ENCODE measurements at regions not wholly inside any gene's neighbourhood (a gene's known extent, or its start where the extent isn't known, plus 50 kb on each side); places are given as distances from the start of the nearest gene placed in this dataset.

DNA sequence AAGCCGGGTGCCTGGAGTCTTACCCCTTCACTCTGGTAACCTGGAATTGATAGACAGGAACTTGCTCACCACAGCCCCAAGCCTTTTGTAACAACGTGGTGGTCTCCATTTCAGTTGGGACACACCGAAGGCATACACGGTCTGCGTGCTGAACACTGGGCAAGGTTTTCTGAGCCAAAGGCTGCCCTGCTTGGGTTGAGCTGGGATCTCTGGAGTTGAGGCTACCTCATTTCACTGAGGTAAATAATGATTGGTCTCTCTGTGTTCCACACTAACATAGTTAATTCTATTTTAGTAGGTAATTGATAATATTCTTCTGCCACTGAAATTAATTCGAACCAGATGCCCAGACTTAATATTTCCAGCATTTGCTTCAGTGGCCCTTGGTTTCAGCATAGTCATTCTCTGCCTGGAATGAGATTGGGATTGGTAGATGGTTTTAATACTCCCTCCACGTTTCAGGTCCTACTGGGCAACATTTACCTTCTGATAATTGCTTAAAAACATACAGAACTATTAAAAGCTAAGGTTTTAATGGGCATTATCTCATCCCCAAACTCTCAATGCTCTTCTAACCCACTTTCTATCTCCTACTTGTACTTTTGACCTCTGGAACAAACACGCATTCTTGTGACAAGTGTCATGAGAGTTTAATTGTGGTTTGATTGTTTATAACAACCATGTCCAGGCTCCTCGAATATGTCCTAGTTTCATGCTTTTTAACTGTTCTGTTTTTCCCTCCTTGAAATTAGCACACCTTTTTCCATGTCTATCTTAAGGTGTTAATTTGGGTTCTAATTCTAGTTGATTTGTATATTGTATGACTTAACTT lies 202.3 kb upstream of the KLF6 start:
- DNase-seq (ENCODE audit: low read depth): no peak

DNA sequence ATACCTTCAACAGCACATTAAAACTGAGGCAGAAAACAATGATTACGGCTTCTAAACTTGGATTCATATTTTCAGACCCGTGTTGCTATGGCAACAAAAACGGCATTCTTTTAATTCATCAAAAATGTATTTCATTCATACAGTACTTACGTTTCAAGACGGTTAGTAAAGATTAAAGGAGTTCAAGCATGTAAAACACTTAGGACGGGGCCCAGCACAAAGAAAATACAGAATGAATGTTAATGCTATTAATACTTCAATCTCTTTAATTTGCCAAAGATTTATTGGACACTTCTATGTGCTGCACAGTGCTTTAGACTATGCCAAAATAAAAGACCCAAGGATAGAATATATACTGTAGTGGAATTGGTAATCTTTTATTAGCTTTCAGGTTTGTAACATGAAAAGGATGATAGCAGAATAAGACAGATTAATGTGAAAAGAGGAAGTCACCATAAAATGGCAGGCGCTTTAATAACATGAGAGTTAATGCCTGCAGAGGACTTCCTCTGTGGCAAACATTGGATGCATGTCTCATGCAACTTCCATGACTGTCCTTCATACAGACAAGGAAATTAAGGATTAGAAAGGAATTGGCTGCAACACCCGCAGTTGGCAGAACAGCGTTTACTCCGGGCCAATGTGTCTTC lies 201.6 kb upstream of the KLF6 start:
- DNase-seq (ENCODE audit: low read depth): no peak

DNA sequence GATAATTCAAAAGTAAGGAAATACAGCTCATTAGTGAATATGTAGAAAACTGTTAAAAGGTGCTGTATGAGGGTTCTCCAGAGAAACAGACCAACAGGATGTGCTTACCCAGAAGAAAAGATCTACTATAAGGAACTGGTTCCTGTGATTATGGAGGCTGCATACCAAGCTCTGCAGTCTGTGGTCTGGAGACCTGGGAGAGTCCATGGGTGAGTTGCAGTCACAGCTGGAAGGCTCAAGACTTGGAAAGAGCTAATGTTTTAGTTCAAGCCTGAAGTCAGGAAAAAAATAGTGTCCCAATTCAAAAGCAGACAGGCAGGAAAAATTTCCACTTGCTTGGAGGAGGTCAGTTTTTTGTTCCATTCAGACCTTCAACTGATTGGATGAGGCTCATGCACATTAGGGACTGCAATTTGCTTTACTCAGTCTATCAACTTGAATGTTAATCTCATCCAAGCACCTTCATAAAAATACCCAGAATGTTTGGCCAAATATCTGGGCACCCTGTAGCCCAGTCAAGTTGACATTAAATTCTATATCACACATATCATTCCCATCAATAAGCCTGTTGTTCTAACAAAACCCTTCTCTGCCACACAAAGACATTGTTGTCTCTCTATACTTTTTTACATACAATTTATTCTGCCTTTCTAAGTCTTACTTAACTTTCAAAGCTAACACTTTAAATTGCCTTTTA lies 197.9 kb upstream of the KLF6 start:
- DNase-seq (ENCODE audit: low read depth): no peak

DNA sequence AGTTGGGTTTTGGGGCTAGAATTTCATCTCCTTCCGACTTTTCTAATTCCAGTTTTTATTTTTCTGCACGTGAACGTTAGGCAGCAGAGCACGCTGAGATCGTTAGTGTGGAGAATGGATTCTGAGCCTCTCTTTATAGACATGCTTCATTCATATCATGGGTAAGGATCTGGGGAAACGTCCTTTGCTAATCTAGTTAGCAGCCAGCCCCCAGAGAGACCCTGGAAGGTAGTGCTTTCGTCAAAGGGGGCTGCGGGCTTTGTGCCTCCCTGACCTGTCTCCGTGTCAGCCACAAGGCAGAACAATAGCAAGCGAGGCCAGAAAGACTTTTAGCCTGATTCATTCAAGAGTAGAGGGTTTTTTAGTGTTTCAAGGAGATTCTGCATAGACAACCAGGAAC lies 196.3 kb upstream of the KLF6 start:
- no peak for DNase-seq (ENCODE audit: low read depth)

DNA sequence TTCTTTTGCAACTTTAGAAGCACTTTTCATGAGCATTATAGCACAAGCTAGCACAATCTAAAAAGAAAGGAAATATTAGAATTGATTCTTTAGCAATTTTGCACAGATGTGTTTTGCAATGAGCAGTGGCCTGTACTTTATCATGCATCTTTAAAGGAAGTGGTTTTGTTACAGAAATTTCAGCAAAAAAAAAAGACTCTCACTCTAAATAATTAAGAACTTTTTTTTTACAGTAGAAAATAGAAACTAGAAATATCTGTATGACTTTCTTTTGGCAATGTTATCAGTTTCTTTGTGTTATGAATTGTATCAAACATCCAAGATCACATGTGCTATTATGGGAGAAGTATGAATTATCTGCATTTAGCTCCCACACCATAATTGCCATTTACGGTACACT lies 195.7 kb upstream of the KLF6 start:
- no peak for DNase-seq (ENCODE audit: low read depth)

DNA sequence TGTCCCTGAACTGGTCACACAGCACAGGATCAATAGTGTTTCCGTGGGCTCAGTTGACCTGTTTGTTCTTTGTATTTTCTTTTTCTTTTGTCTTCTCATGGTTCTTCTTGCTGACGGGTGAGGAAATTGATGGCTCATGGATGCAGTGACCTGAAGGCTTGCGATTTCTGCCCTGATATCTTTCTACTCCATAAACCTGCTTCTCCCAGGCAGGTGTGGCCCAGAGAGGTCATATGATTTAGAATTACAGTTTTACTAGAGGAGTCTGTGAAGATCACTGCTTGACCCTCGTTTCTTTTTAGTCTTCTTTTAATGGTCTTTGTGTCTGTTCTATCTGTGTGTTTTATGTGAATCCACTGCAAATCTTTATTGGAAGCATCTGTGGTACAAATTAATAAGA lies 195.1 kb upstream of the KLF6 start:
- DNase-seq (ENCODE audit: low read depth): no peak

DNA sequence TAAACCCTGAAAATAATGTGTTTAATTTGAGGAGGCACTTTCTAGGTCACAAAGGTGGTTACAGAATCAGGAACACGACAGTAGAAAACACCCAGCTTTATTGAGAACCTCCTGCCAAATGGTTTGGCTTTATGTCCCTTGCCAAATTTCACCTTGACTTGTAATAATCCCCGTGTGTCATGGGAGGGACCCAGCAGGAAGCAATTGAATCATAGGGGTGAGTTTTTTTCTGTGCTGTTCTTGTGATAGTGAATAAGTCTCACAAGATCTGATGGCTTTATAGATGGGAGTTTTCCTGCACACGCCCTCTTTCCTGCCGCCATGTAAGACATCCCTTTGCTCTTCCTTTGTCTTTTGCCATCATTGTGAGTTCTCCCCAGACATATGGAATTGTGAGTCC lies 193.8 kb upstream of the KLF6 start:
- DNase-seq (ENCODE audit: low read depth): no peak

DNA sequence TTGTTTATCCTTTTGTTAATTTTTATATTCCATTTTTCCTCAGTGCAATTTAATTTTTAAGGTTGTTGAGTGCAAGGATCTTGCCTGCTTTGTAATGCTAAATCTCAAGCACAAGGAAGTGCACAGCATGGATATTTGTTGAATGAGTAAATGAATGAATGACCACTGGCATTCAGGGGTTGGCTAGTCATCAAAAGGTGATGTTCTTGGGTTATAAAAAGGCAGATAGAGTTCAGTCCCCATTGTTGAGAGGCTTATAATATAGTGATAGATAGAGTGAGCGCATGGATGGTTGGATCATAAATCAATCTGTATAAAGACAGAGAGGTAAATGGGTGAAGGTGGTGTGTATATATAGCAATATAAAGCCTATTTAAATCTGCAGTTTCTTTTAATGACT lies 193.2 kb upstream of the KLF6 start:
- DNase-seq (ENCODE audit: low read depth): no peak

DNA sequence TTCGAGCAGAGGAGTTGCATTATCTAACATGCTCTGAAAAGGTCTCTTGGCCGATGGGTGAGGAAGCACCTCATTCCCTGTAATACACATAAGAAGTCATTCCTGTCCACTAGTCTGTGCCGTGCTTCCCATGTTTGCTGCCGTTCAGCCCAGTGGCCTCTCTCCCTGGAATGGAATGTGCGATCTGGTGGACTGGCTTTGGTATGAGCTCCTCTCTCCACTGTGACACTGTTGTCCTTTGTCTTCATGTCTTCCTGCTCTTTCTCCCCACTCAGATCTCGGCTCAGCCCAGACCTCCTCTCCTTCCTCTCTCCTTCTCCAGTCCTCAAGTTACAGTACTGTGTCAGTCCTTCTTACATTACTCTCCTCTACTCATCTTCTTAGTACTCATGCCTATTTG lies 192.8 kb upstream of the KLF6 start:
- no peak for DNase-seq (ENCODE audit: low read depth)

DNA sequence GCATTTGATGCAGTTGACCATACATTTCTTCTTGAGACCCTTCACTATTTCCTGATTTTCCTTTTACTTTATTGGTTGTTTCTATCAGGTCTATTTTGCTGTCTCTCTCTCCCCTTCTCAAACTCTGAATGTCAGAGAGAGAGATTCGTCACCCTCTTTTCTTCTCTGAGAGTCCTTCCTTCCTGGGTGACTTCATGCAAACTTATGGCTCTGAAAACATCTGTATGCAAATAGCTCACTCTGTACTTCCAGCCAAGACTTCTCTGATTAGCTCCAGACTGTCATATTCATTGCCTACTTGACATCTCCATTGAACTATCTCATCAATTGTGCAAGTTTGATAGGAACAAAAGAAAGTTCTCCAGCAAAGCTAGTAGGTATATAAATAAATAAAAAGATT lies 191.7 kb upstream of the KLF6 start:
- no peak for DNase-seq (ENCODE audit: low read depth)

DNA sequence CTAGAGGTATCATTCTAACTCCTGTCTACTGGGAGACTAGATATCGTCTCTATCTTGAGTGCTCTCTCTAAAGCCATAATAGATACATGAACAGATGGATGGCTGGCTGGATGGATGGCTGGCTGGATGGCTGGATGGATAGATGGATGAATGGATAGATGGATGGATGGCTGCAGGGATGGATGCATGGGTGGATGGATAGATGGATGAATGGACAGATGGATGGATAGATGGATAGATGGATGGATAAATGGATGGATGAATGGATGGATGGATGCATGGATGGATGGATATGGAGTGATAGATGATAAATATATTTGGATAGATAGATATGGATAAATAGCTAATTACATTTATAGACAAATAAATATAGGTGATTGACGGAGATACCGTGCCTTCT lies 191.2 kb upstream of the KLF6 start:
- no peak for DNase-seq (ENCODE audit: low read depth)

DNA sequence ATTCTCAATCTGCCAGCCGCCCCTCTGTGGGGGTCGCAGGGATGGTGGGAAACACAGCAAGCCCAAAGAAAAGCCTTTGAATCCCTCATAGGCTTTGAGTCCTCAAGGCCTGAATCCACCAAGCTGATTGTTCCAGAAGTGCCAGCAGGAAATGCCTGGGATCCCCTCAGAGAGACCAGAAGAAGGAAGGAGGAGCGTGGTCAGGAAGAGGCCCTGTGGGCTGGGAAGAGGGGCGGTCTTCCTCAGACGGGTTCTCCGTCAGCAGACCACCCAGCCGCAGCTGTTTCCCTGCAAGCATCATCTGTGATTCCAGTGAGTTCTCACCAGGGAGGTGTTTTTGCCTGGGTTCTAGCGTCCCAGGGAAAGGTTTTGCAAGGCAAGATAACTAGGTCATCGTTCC lies 190.0 kb upstream of the KLF6 start:
- no peak for DNase-seq (ENCODE audit: low read depth)

DNA sequence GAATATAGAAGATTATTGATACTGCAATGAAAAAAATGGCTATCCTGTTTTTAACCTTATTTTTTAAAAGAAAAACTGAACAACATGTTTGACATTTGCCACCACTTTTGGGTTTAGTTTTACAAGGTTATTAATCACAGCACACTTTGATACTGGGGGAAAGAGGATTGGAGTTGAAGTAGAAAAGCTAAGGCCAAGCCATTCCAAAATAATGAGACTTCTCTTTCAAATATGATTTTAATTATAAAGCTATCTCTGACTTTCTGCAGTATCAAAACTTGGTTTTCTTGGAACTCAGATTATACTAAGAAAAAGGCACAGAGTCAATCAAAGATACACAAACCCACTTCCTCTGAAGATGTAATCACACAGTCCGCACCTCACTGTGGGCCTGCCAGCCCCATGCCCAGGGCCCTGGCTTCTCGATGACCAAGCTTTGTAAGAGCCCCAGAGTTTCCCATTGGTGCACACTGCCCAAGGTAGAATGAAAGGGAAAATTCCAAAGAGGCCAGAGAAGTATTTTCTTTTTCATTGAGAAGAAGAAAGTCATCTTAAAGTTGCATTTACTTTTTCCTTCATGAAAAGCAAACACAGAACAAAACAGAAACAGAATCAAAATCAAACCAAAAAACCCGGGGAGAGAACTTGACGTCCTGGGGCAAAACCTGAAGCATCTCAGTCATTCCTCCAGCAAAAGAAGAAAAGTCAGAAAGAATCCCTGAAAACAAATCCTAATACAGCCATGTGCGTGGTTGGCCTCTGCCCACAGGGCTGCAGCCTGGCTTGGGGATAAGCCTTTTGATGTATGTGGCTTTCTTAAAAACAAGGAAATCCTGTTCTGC lies 187.7 kb upstream of the KLF6 start:
- no peak for DNase-seq (ENCODE audit: low read depth)

DNA sequence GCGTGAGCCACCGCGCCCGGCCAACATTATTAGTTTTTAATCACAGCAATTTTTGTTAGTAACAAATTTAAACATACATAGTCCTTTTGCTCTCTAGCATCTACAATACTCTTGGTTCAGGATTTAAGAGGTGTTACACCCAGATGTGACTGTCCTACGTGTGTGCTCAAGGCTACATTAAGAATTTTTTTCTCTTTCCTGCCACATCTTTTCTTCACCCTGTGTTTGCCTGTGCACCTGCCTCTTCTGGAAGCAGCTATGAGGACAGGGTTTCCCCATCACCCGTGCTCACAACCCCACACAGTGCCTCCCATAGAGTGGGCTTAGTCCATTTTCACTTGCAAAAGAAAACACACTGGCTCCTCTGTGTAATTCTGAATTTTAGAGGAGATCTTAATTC lies 186.7 kb upstream of the KLF6 start:
- no peak for DNase-seq (ENCODE audit: low read depth)

DNA sequence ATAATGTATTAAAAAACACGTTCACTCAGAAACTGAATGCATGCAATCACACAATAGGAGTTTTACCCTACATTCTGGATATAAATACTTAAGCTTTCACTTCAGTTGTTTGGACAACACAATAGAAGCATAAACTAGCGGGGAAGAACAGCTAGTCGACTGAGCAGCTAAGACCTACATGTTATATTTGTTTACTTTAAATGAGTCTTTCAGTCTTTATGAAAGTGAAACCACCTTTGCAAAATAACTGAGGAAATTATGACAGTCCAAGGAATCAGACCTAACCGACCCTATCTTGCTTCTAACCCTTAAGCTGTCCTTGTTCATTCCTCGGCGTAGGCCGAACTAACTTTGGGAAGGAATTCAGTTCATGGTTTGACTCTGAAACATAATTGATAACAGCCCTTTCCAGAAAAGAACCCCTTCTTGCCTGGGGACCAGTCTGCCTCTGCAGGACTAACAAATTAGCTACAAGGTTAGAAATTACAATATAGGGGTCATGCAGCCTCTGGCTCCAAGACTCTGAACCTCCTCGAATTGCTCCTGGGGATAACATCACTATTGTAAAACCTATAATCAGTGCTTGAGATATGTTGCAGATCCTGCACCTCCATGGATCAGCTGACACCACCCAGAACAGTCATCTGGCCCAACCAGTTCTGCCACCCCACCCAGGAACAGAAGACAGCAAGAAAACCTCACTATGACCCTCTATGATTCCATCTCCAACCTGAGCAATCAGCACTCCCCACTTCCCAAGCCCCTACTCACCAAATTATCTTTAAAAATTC lies 185.1 kb upstream of the KLF6 start:
- no peak for DNase-seq (ENCODE audit: low read depth)

DNA sequence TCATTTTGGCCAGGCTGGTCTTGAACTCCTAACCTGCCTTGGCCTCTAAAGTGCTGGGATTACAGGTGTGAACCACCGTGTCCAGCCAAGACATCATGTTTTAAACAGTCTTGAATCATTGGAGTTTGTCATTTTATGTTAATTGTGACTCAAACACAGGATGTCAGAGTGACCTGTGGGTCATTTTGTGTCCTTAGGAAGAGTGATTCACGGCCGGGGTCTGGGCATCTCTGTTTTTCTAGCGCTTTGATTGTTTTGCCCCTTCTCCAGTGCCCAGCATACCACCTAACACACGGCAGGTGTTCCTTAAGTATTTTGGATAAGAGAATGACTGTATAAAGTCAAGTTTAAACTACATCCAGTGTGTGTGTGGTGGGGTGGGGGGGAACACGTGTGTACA lies 183.7 kb upstream of the KLF6 start:
- no peak for DNase-seq (ENCODE audit: low read depth)

DNA sequence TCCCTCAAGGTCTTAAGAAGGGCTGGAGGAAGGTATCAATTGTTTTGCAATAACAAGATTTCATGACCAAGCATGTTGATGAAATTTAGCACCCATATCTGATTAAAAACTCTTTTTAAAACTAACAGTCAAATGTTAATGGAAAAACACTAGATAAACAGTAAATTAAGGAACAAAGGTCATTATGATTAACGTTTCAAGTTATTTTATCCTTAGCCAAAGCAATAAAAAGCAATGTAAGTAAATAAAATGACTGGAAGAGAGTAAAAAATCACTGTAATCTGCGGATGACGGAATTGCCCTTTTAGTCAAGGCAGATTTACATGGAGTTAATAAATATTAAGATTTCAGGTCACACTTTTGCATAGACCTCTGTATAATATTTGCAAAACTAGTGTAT lies 179.5 kb upstream of the KLF6 start:
- no peak for DNase-seq (ENCODE audit: low read depth)

DNA sequence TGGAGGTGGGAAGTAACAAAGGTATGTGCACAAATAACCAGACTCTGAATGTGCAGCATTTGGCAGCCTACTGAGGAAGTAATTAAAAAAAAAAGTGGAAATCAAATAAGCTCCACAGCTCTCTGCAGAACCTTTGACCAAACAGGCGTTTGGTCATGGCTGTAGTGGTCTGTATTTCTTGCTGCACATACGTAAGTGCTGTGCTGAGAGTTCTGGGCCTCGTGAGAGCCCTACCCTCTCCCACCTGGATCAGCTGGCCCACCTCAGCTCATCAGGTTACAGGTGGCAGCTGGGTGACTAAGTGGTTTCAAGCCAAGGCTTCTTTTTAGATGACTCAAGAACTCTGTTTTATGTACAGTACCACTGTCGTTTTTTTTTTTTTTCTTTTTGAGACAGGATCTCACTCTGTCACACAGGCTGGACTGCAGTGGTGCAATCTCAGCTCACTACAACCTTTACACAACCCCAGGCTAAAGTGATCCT lies 178.2 kb upstream of the KLF6 start:
- no peak for DNase-seq (ENCODE audit: low read depth)

DNA sequence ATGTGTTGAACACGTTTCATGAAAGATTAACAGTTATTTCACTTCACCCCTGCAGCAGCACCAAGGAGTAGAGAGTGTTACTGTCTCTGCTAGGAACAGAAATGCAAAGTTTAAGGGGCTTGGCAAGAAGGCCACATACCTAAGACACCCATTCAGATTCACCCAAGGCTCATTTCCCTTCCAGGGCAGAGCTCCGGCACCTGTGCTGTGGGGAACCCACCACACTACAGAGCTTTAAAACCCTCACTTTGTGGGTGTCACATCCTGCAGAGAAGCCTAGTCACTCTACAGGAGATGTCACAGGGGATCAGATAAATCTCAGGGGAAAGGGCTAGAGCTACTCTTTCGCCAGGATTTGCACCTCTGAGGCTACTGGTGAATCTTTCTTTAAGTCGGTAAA lies 176.1 kb upstream of the KLF6 start:
- DNase-seq (ENCODE audit: low read depth): peak; percentile 50

DNA sequence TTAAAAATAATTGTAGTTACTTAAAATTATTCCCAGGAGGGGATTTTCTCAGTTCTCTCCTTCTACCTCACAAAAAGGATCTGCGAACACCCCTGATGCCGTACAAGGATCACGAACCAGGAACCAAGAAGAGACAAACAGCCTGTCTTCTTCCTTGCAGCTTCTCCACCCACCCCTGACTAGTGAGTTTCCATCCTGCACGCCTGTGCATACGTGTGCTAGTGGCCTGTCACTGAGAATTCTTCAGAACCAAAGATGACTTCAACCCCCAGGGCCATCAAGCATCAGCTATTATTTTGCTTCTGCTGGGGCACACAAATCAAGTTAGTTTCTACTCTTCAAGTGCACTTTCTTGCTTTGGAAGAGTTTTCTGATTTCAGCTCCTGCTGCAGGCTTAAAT lies 175.5 kb upstream of the KLF6 start:
- DNase-seq (ENCODE audit: low read depth): no peak

All from T-helper 22 cell (primary cell).